HEK293 (cell line): ENCODE measurements at regions not wholly inside any gene's neighbourhood (a gene's known extent, or its start where the extent isn't known, plus 50 kb on each side); places are given as distances from the start of the nearest gene placed in this dataset.

Experiments
- ZBTB21 ChIP-seq: fragments of 450-650 bp; formaldehyde crosslinking; IDR thresholded peaks from 2 replicates; pipeline ENCODE4 v1.5.1; 2017; ENCODE audit warnings: missing biosample characterization, missing genetic modification characterization
- TF ChIP-seq, protein P1 (sequence below): IDR thresholded peaks from 2 replicates; pipeline ENCODE4 v1.6.1; 2011; ENCODE audit warnings: mild to moderate bottlenecking, low read depth, low read length, borderline replicate concordance
- TF ChIP-seq, protein P2 (sequence below): fragments of 450-650 bp; formaldehyde crosslinking; IDR thresholded peaks from 2 replicates; pipeline ENCODE4 v1.5.1; 2016; ENCODE audit warnings: missing biosample characterization, missing genetic modification characterization
- TF ChIP-seq, protein P3 (sequence below): fragments of 450-650 bp; formaldehyde crosslinking; IDR thresholded peaks from 2 replicates; pipeline ENCODE4 v1.5.1; 2016; ENCODE audit warnings: missing biosample characterization, missing genetic modification characterization
- TF ChIP-seq, protein P4 (sequence below): fragments of 450-650 bp; formaldehyde crosslinking; IDR thresholded peaks from 2 replicates; pipeline ENCODE4 v1.5.1; 2016; ENCODE audit warnings: missing biosample characterization, missing genetic modification characterization, borderline replicate concordance
- TF ChIP-seq, protein P5 (sequence below): fragments of 450-650 bp; formaldehyde crosslinking; IDR thresholded peaks from 2 replicates; pipeline ENCODE4 v1.5.1; 2017; ENCODE audit warnings: missing biosample characterization, missing genetic modification characterization

DNA sequence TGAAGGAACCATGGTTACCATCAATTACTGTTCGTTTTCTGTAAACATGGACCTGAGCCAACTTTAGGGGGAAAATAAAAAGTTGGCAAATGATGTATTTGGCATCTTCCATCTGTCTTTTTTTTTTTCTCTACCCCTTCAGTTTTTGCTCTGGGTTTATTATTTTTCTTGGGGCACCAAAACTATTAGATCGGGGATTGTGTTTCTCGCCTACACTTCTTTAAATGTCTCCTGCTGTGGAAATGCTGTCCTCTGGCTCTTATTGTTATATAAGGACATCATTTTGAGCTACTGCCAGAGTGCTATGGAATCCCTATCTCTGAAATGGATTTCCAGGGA is 234.0 kb upstream of the SLIT2 start:
- TF ChIP-seq, protein P1, sequence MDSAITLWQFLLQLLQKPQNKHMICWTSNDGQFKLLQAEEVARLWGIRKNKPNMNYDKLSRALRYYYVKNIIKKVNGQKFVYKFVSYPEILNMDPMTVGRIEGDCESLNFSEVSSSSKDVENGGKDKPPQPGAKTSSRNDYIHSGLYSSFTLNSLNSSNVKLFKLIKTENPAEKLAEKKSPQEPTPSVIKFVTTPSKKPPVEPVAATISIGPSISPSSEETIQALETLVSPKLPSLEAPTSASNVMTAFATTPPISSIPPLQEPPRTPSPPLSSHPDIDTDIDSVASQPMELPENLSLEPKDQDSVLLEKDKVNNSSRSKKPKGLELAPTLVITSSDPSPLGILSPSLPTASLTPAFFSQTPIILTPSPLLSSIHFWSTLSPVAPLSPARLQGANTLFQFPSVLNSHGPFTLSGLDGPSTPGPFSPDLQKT: no peak
- TF ChIP-seq, protein P2, sequence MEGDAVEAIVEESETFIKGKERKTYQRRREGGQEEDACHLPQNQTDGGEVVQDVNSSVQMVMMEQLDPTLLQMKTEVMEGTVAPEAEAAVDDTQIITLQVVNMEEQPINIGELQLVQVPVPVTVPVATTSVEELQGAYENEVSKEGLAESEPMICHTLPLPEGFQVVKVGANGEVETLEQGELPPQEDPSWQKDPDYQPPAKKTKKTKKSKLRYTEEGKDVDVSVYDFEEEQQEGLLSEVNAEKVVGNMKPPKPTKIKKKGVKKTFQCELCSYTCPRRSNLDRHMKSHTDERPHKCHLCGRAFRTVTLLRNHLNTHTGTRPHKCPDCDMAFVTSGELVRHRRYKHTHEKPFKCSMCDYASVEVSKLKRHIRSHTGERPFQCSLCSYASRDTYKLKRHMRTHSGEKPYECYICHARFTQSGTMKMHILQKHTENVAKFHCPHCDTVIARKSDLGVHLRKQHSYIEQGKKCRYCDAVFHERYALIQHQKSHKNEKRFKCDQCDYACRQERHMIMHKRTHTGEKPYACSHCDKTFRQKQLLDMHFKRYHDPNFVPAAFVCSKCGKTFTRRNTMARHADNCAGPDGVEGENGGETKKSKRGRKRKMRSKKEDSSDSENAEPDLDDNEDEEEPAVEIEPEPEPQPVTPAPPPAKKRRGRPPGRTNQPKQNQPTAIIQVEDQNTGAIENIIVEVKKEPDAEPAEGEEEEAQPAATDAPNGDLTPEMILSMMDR (tag by site-specific recombination): no peak
- TF ChIP-seq, protein P3, sequence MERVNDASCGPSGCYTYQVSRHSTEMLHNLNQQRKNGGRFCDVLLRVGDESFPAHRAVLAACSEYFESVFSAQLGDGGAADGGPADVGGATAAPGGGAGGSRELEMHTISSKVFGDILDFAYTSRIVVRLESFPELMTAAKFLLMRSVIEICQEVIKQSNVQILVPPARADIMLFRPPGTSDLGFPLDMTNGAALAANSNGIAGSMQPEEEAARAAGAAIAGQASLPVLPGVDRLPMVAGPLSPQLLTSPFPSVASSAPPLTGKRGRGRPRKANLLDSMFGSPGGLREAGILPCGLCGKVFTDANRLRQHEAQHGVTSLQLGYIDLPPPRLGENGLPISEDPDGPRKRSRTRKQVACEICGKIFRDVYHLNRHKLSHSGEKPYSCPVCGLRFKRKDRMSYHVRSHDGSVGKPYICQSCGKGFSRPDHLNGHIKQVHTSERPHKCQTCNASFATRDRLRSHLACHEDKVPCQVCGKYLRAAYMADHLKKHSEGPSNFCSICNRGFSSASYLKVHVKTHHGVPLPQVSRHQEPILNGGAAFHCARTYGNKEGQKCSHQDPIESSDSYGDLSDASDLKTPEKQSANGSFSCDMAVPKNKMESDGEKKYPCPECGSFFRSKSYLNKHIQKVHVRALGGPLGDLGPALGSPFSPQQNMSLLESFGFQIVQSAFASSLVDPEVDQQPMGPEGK (tag by site-specific recombination): no peak
- no peak for TF ChIP-seq ZBTB21 (tag by site-specific recombination)
- TF ChIP-seq, protein P4, sequence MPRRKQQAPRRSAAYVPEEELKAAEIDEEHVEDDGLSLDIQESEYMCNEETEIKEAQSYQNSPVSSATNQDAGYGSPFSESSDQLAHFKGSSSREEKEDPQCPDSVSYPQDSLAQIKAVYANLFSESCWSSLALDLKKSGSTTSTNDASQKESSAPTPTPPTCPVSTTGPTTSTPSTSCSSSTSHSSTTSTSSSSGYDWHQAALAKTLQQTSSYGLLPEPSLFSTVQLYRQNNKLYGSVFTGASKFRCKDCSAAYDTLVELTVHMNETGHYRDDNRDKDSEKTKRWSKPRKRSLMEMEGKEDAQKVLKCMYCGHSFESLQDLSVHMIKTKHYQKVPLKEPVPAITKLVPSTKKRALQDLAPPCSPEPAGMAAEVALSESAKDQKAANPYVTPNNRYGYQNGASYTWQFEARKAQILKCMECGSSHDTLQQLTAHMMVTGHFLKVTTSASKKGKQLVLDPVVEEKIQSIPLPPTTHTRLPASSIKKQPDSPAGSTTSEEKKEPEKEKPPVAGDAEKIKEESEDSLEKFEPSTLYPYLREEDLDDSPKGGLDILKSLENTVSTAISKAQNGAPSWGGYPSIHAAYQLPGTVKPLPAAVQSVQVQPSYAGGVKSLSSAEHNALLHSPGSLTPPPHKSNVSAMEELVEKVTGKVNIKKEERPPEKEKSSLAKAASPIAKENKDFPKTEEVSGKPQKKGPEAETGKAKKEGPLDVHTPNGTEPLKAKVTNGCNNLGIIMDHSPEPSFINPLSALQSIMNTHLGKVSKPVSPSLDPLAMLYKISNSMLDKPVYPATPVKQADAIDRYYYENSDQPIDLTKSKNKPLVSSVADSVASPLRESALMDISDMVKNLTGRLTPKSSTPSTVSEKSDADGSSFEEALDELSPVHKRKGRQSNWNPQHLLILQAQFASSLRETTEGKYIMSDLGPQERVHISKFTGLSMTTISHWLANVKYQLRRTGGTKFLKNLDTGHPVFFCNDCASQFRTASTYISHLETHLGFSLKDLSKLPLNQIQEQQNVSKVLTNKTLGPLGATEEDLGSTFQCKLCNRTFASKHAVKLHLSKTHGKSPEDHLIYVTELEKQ (tag by site-specific recombination): no peak
- TF ChIP-seq, protein P5, sequence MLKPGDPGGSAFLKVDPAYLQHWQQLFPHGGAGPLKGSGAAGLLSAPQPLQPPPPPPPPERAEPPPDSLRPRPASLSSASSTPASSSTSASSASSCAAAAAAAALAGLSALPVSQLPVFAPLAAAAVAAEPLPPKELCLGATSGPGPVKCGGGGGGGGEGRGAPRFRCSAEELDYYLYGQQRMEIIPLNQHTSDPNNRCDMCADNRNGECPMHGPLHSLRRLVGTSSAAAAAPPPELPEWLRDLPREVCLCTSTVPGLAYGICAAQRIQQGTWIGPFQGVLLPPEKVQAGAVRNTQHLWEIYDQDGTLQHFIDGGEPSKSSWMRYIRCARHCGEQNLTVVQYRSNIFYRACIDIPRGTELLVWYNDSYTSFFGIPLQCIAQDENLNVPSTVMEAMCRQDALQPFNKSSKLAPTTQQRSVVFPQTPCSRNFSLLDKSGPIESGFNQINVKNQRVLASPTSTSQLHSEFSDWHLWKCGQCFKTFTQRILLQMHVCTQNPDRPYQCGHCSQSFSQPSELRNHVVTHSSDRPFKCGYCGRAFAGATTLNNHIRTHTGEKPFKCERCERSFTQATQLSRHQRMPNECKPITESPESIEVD (tag by site-specific recombination): no peak
